LNCaP clone FGC (cell line): ENCODE measurements at regions not wholly inside any gene's neighbourhood (a gene's known extent, or its start where the extent isn't known, plus 50 kb on each side); places are given as distances from the start of the nearest gene placed in this dataset.

Source experiments
- DNase-seq: peaks from one replicate; pipeline ENCODE4 v3.0.0-alpha.2; 2011; ENCODE audit warnings: low read depth
- H3K4me3 ChIP-seq: 2 replicates; pipeline ENCODE4 v1.5.1; 2011; ENCODE audit warnings: mild to moderate bottlenecking, low read depth, low read length, control low read depth
- TF ChIP-seq, protein P1 (sequence below): IDR thresholded peaks from 2 replicates; pipeline ENCODE4 v1.5.1; 2012; ENCODE audit warnings: mild to moderate bottlenecking; ENCODE audit not compliant: control insufficient read depth, insufficient read depth; ENCODE audit errors: extremely low read depth

DNA sequence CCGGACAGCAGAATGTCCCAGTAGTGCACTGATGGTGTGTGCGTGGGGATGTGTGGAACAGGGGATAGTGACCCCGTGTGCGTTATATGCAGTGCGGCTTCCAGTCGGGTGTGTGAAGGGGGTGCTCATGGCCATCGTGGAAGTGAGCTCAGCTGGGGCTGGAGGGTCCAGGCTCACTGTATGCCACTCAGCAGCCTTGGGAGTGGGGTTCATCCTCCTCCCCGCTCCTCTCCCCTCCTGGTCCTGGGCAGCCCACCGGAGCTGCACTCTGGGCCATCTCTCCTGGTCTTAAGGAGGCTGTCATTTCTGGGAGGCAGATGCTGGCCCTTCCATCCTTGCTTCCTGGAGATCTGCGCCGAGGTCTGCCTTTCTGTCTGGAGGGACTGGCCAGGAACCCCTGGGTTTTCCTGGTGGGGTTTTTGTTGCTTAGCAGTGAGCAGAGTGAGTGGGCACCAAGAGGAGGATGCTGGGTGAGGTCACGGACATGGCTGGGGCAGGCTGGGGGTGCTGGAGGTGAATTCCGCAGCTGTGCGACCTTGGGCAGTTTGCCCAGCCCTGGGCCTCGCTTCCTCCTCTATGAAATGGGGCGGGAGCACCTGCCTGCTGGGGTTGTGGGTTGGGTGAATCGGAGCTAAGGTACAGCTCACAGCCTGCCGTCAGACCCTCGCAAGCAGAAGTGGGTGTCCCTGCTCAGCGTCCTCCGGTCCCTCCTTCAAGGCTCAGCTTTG lies 164.1 kb downstream of the SEC14L1 start:
- TF ChIP-seq, protein P1, sequence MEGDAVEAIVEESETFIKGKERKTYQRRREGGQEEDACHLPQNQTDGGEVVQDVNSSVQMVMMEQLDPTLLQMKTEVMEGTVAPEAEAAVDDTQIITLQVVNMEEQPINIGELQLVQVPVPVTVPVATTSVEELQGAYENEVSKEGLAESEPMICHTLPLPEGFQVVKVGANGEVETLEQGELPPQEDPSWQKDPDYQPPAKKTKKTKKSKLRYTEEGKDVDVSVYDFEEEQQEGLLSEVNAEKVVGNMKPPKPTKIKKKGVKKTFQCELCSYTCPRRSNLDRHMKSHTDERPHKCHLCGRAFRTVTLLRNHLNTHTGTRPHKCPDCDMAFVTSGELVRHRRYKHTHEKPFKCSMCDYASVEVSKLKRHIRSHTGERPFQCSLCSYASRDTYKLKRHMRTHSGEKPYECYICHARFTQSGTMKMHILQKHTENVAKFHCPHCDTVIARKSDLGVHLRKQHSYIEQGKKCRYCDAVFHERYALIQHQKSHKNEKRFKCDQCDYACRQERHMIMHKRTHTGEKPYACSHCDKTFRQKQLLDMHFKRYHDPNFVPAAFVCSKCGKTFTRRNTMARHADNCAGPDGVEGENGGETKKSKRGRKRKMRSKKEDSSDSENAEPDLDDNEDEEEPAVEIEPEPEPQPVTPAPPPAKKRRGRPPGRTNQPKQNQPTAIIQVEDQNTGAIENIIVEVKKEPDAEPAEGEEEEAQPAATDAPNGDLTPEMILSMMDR = no peak
- no peak for DNase-seq
- no peak overlapping the region for H3K4me3 ChIP-seq

DNA sequence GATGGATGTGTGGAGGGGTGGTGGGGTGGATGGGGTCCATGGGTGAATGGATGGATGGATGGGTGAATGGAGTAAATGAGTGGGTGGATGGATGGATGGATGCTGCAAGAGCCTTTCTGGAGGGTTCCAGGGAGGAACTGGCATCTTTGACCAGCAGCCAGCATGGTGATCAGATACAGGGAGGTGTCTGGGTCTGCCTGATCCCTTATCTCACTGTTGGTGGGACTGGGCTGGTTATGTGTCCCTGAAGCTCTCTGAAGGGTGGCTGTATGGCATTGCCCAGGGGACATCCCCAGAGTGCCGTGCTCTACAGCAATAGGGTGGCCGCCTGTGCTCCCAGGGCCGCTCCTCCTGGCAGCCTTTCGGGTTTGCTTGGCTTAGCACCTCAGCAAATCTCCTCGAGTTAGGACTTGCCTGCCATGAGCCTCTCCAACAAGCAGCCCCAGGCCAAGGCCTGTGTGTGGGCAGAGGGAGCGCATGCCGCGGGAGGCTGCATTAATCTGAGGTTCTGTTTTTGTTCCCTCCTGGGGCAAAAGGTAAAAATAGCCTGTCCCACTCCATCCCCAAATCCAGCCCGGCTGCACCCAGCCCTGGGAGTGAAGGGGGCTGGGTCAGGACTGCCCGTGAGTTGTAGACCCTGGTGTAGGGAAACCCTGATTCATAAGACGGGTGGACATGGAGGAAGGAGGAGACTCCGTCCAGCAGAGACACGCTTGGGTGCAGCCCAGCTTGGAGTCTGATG lies 165.4 kb downstream of the SEC14L1 start:
- no peak for DNase-seq
- TF ChIP-seq, protein P1 = no peak

DNA sequence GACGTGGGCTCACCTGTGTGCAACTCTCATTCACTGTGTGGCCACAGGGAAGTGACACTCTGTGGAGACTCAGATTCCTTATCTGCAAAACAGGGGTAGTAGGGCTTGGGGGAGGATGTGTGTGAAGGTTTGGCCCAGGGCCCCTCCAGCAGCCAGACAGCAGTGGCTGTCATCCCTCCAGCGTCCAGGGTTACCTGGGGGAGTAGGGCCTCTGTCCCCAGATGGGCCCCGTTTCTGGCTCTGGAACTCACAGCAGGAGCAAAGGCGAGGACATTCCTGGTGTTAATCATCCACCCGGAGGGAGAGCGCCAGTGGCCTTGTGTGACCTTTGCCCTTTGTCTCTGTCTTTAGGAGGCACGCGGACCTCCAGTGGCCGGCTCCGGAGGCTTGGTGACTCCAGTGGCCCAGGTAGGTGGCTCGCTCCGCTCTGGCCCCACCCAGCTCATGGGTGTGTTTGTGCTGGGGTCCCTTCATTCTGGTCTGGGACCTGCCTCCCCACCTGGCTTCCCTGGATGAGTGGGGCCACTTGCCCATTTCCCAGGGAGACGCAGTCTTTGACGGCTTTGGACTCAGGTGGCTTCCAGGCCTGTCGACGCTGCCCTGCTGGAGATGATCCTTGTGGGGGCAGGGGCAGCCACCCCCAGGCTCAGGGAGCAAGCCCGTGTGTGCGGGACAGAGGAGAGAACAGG lies 166.2 kb downstream of the SEC14L1 start:
- H3K4me3 ChIP-seq = no peak overlapping the region
- no peak for DNase-seq
- TF ChIP-seq, protein P1 = no peak

More for the DNA sequence above, 165.4 kb downstream of the SEC14L1 start:
- H3K4me3 ChIP-seq = no peak overlapping the region

DNA sequence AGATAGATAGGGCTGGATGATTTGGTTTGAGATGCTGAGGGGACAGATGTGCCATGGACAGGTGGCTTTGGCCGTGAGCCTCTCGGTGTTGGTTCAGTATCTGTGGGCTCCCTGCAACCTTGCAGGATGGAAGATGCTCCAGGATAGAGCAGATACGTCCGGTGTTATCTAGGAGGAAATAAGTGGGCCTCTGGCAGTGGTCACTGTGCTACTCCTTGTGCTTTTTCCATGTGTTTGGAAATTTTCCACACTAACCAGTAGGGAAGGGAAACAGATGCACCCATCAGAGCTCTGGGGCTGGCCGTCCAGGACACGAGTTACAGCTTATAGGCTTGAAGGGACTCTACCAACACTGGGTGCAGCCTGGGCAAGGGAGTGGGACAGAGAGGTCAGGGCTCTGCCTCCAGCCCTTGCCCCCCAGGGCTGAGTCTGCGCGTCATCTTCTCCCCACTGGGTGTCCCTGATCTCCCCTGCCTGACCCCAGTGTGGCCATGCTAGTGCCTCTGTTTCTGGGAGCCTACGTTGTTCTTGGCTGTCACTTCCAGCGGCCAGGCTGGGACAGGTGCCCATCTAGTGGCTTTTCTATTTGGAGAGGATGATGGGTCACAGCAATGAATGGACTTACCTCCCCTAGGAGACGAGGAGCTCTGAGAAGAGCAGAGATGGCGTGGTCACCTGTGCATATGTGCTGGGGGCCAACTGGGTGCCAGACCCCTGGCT lies 166.9 kb downstream of the SEC14L1 start:
- no peak for DNase-seq
- no peak overlapping the region for H3K4me3 ChIP-seq
- TF ChIP-seq, protein P1 = no peak

DNA sequence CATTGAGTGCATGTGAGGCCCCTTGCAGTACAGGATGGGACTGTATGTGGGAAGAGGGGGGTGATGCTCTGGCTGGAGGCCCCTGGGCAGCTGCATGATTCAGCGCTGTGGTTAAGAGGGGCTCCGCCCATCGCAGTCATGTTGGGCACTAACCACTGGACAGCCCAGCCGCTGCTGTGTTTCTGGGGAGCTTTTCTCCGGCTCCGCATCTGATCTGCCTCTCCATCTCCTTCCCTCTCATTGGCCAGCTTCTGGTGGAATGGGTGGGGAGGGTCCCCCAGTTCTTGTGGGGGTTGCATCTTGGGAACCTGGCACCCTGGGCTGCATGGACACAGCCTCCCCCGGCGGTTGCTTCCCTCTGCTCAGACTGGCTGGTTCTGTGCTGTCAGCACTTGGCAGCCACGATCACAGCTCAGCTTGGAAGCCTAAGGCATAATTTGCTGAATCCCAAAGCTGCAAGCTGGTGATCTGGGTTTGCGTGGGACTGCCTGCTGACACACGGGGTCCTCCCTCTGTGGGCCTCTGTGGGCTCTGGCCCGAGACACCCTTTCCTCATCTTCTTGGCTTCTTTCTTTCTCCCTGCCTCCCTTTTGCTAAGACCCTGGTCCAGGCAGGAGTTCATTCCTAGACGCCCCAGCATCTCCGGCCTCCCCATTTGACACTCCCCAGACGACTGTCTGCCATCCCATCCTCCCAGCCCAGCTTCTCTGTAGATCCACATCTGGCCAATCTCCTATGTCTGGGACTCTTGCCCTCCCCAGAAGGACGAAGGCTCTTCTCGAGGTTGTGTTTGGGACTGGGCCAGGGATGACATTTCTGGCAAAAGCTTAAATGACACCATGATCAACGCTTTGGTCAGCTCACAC lies 168.3 kb downstream of the SEC14L1 start:
- no peak overlapping the region for H3K4me3 ChIP-seq
- TF ChIP-seq, protein P1 = no peak
- DNase-seq = no peak

DNA sequence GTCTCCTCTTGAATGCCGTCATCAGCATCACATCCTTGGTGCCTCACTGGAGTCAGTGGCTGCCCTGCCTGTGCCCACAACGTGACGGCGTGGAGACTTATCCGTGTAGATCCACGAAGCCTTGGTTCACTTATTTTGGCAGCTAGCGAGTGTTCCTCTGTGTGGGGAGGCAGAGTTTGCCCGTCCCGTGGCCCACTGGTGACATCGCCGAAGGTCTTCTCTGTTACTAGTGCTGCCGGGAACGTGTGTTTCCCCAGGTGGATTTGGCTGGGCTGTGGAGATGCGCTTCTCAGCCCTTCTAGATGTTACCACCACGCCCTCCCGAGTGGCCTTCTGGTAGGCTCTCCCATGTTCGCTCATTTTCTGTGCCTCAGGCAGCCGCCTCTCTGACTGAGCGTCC lies 169.6 kb downstream of the SEC14L1 start:
- H3K4me3 ChIP-seq = no peak overlapping the region
- DNase-seq = no peak
- TF ChIP-seq, protein P1 = no peak
